ENCODE measurements at regions not wholly inside any gene's neighbourhood (a gene's known extent, or its start where the extent isn't known, plus 50 kb on each side); places are given as distances from the start of the nearest gene placed in this dataset.

GRCh38 chr13:74919914-74920313 is 562.1 kb downstream of the TBC1D4 start:
- TF ChIP-seq POLR2A (IDR thresholded peaks at IDR 0.05; ENCODE audit: low read length) (no peak), GATA1 (IDR thresholded peaks at IDR 0.05; ENCODE audit: low read depth, low read length) (no peak)

All from erythroblast (primary cell).